Activated T-cell treated with anti-CD3 and anti-CD28 coated beads, Interleukin-2, amount 50 U/mL, for 4 hours (primary cell): ENCODE measurements at regions not wholly inside any gene's neighbourhood (a gene's known extent, or its start where the extent isn't known, plus 50 kb on each side); places are given as distances from the start of the nearest gene placed in this dataset.

ENCODE experiments used
- ATAC-seq, 2 donors: fragments of 200-7000 bp; cut with Tn5 transposase; one replicate each; pipeline ENCODE4 v1.10.0; 2021
- DNase-seq: peaks from one replicate; pipeline ENCODE4 v3.0.0-alpha.2; 2020
- H3K27me3 Mint-ChIP-seq: one replicate; pipeline ENCODE4 v1.8.0; 2021; ENCODE audit warnings: low read depth, mixed read lengths
- H3K36me3 Mint-ChIP-seq: one replicate; pipeline ENCODE4 v1.8.0; 2022; ENCODE audit warnings: mixed read lengths; ENCODE audit not compliant: insufficient read depth
- H3K4me1 Mint-ChIP-seq: one replicate; pipeline ENCODE4 v1.8.0; 2021; ENCODE audit warnings: low read depth, mixed read lengths
- H3K4me3 Mint-ChIP-seq: one replicate; pipeline ENCODE4 v1.8.0; 2021; ENCODE audit warnings: mild to moderate bottlenecking, moderate library complexity, mixed read lengths
- H3K9me3 Mint-ChIP-seq: one replicate; pipeline ENCODE4 v1.8.0; 2021; ENCODE audit warnings: mixed read lengths

GRCh38 chr6:156379392-156380289, 397.5 kb upstream of the ARID1B start:
- Mint-ChIP-seq H3K4me1 (peaks cover 14% of the 10 kb centered on the region), H3K36me3 (peaks cover under 1% of the 10 kb centered on the region), H3K9me3 (peaks cover 1% of the 10 kb centered on the region), H3K4me3 (no peak overlapping the region), H3K27me3 (no peaks in the 10 kb centered on the region)
- DNase-seq (no peak), ATAC-seq (no peak)

GRCh38 chr6:156378853-156379252, 398.3 kb upstream of the ARID1B start:
- no peaks in the 10 kb centered on the region for H3K36me3 Mint-ChIP-seq
- ATAC-seq, result no peak
- H3K4me1 Mint-ChIP-seq, result peaks cover 14% of the 10 kb centered on the region
- H3K4me3 Mint-ChIP-seq, result no peak overlapping the region
- no peak for DNase-seq
- H3K9me3 Mint-ChIP-seq, result no peaks in the 10 kb centered on the region
- H3K27me3 Mint-ChIP-seq, result no peaks in the 10 kb centered on the region

- no peak for ATAC-seq
- H3K4me3 Mint-ChIP-seq, result no peak overlapping the region
- no peak for DNase-seq
- peaks cover 3% of the 10 kb centered on the region for H3K36me3 Mint-ChIP-seq
- H3K9me3 Mint-ChIP-seq, result no peaks in the 10 kb centered on the region
- H3K27me3 Mint-ChIP-seq, result no peaks in the 10 kb centered on the region
- H3K4me1 Mint-ChIP-seq, result peaks cover 14% of the 10 kb centered on the region
Observed at GRCh38 chr6:156376091-156376490, 401.1 kb upstream of the ARID1B start.

- Mint-ChIP-seq H3K36me3 (peaks cover 18% of the 10 kb centered on the region), H3K27me3 (peaks cover 7% of the 10 kb centered on the region), H3K9me3 (no peaks in the 10 kb centered on the region), H3K4me3 (no peak overlapping the region), H3K4me1 (peaks cover 2% of the 10 kb centered on the region)
- ATAC-seq (no peak), DNase-seq (no peak)
Observed at GRCh38 chr6:156359912-156360311, 417.3 kb upstream of the ARID1B start.

- Mint-ChIP-seq H3K36me3 (peaks cover 14% of the 10 kb centered on the region), H3K4me1 (no peaks in the 10 kb centered on the region), H3K27me3 (peaks cover 7% of the 10 kb centered on the region), H3K4me3 (no peak overlapping the region), H3K9me3 (no peaks in the 10 kb centered on the region)
- ATAC-seq, result no peak
- DNase-seq, result no peak
Observed at GRCh38 chr6:156352861-156353260, 424.3 kb upstream of the ARID1B start.

GRCh38 chr6:156351346-156351966, 425.7 kb upstream of the ARID1B start:
- Mint-ChIP-seq H3K36me3 (peaks cover 6% of the 10 kb centered on the region), H3K9me3 (no peaks in the 10 kb centered on the region)

GRCh38 chr6:156350337-156350736, 426.8 kb upstream of the ARID1B start:
- Mint-ChIP-seq H3K27me3 (no peaks in the 10 kb centered on the region), H3K36me3 (no peaks in the 10 kb centered on the region), H3K4me1 (peaks cover 3% of the 10 kb centered on the region), H3K9me3 (no peaks in the 10 kb centered on the region), H3K4me3 (no peak overlapping the region)
- no peak for DNase-seq
- no peak for ATAC-seq

More at GRCh38 chr6:156351346-156351966, 425.7 kb upstream of the ARID1B start:
- ATAC-seq, result no peak
- Mint-ChIP-seq H3K4me3 (no peak overlapping the region), H3K27me3 (no peaks in the 10 kb centered on the region), H3K4me1 (no peaks in the 10 kb centered on the region)
- DNase-seq, result no peak

- H3K27me3 Mint-ChIP-seq, result no peaks in the 10 kb centered on the region
- H3K36me3 Mint-ChIP-seq, result no peaks in the 10 kb centered on the region
- H3K4me1 Mint-ChIP-seq, result peaks cover 3% of the 10 kb centered on the region
- ATAC-seq, result no peak
- DNase-seq, result no peak
- H3K9me3 Mint-ChIP-seq, result no peaks in the 10 kb centered on the region
- H3K4me3 Mint-ChIP-seq, result no peak overlapping the region
Observed at GRCh38 chr6:156348849-156349248, 428.3 kb upstream of the ARID1B start.

- Mint-ChIP-seq H3K9me3 (no peaks in the 10 kb centered on the region), H3K36me3 (no peaks in the 10 kb centered on the region), H3K4me3 (no peak overlapping the region), H3K27me3 (no peaks in the 10 kb centered on the region), H3K4me1 (peaks cover 3% of the 10 kb centered on the region)
- ATAC-seq, result no peak
- no peak for DNase-seq
Observed at GRCh38 chr6:156348424-156348823, 428.8 kb upstream of the ARID1B start.

- H3K27me3 Mint-ChIP-seq, result no peaks in the 10 kb centered on the region
- ATAC-seq, result no peak
- no peaks in the 10 kb centered on the region for H3K36me3 Mint-ChIP-seq
- H3K9me3 Mint-ChIP-seq, result no peaks in the 10 kb centered on the region
- H3K4me3 Mint-ChIP-seq, result no peak overlapping the region
- peaks cover 3% of the 10 kb centered on the region for H3K4me1 Mint-ChIP-seq
- DNase-seq, result no peak
Observed at GRCh38 chr6:156347656-156348055, 429.5 kb upstream of the ARID1B start.

DNA sequence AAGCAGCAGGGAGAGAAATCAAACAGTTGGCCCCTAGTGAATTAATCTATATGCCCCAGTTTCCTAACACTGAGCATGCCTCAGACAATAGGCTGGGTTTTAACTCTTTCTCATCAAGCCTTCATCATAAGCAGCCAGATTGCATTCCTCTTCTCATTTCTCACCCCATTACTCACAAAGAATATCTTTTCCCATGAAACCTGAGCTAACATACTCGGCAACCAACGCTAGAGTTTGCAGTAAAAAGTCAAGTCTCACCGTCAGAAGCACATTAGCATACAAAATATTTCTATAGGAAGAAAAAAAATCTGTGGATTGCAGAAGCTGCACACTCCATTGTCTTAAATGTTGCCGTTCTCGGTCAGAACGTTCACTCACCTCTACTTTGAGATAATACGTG, 429.9 kb upstream of the ARID1B start:
- no peak for ATAC-seq
- Mint-ChIP-seq H3K27me3 (no peaks in the 10 kb centered on the region), H3K9me3 (no peaks in the 10 kb centered on the region), H3K4me3 (no peak overlapping the region), H3K4me1 (peaks cover 3% of the 10 kb centered on the region), H3K36me3 (no peaks in the 10 kb centered on the region)
- no peak for DNase-seq

- DNase-seq, result no peak
- Mint-ChIP-seq H3K4me1 (peaks cover 3% of the 10 kb centered on the region), H3K27me3 (peaks cover 2% of the 10 kb centered on the region), H3K4me3 (no peak overlapping the region), H3K9me3 (no peaks in the 10 kb centered on the region), H3K36me3 (no peaks in the 10 kb centered on the region)
- no peak for ATAC-seq
Observed at GRCh38 chr6:156345700-156346099, 431.5 kb upstream of the ARID1B start.

- H3K36me3 Mint-ChIP-seq, result no peaks in the 10 kb centered on the region
- no peak overlapping the region for H3K4me3 Mint-ChIP-seq
- H3K4me1 Mint-ChIP-seq, result peaks cover 3% of the 10 kb centered on the region
- ATAC-seq, result no peak
- no peaks in the 10 kb centered on the region for H3K9me3 Mint-ChIP-seq
- no peak for DNase-seq
- peaks cover 2% of the 10 kb centered on the region for H3K27me3 Mint-ChIP-seq
Observed at GRCh38 chr6:156344491-156344890, 432.7 kb upstream of the ARID1B start.

DNA sequence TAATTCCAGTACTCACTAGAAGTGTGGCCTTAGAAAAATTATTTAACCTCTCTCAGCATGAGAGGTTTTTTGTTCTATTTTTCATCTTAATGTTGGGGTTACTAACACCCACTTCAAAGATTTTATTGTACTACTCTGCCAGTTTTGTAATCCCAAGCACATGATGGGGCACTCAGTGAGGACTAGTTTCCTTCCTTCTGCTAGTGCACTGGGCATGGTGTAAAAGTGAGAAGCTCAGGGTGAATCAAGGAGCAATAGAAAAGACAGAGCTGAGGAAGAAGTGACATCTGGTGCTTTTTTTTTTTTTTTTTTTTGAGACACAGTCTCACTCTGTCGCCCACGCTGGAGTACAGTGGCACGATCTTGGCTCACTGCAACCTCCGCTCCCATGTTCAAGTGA, 439.4 kb upstream of the ARID1B start:
- ATAC-seq (no peak), DNase-seq (no peak)
- no peak overlapping the region for H3K4me3 Mint-ChIP-seq
- peaks cover 3% of the 10 kb centered on the region for H3K36me3 Mint-ChIP-seq
- H3K9me3 Mint-ChIP-seq, result peaks cover 7% of the 10 kb centered on the region
- peaks cover 4% of the 10 kb centered on the region for H3K27me3 Mint-ChIP-seq
- H3K4me1 Mint-ChIP-seq, result no peaks in the 10 kb centered on the region

DNA sequence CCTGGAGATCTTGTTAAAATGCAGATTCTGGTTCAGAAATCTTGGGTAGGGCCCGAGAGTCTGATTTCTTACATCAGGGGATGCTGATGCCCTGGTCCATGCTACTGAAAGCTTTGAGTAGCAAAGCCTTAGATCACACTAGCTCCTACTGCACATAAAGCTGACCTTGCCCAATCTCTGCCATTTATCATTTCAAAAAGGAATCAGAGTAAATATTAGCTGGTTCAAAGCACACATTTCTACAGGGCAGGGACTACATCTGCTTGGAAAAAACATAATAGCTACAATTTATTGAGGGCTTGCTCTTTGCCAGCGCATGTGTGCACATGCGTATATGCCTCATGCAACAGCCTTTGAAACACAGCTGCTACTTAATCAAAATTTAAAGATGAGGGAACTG, 440.4 kb upstream of the ARID1B start:
- DNase-seq (no peak), ATAC-seq (no peak)
- Mint-ChIP-seq H3K36me3 (peaks cover 3% of the 10 kb centered on the region), H3K27me3 (peaks cover 4% of the 10 kb centered on the region), H3K4me1 (no peaks in the 10 kb centered on the region), H3K9me3 (peaks cover 16% of the 10 kb centered on the region), H3K4me3 (no peak overlapping the region)
